ENCODE measurements at regions not wholly inside any gene's neighbourhood (a gene's known extent, or its start where the extent isn't known, plus 50 kb on each side); places are given as distances from the start of the nearest gene placed in this dataset.

DNA sequence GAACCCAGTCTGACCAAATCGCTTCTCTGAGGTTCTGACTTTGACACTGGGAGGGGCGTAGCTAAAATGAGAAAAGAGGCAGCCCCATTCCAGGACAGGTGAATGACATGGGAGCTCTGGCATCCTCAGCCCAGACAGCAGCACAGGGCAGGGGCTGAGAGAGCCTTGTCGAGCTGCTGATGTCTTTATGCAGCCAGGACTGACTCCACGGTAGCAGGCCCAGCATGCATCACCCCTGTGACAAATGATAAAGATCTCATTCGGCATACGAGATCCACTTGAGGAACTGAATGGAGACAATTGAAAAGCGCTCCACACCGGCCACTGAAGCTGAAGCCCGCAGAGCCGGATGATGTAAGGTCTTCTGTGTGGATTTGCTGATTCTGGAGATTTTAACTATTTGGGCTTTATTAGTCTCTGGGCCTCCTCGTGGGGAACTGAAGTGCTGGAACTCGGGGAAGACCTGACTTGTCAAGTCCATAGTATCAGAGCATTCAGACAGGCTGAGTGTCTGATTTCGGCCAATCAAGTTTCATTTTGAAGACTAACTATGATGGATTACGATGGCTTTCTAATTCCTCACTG lies 56.9 kb upstream of the MAP1LC3B2 start:
- Histone ChIP-seq H3K4me1 (ENCODE audit: insufficient read depth) (no peaks in the 10 kb centered on the region), H3K27me3 (no peaks in the 10 kb centered on the region), H4K20me1 (ENCODE audit: insufficient read depth, poor library complexity, severe bottlenecking) (no peaks in the 10 kb centered on the region), H2AFZ (no peak overlapping the region), H3K4me3 (no peak overlapping the region), H3K36me3 (replicated peaks; ENCODE audit: insufficient read depth, low read depth) (no peaks in the 10 kb centered on the region), H3K9me2 (replicated peaks; ENCODE audit: insufficient read depth) (no peaks in the 10 kb centered on the region), H3K9me3 (ENCODE audit: low read depth) (no peaks in the 10 kb centered on the region), H3K27ac (peak overlapping the region; percentile 59), H3K4me2 (peak overlapping the region; percentile 19), H3K79me2 (no peaks in the 10 kb centered on the region)
- no peak for DNase-seq (ENCODE audit: low spot score)
- WGBS (ENCODE audit: low lambda C conversion rate, missing lambda C conversion rate) = 64% methylated on average over 14 of the region's 14 CpGs
- TF ChIP-seq EZH2phosphoT487 (IDR thresholded peaks at IDR 0.05; ENCODE audit: low read depth, severe bottlenecking, unreplicated experiment) = no peak
- TF ChIP-seq EZH2 (IDR thresholded peaks at IDR 0.05; ENCODE audit: borderline replicate concordance) = no peak
- TF ChIP-seq, protein P1, sequence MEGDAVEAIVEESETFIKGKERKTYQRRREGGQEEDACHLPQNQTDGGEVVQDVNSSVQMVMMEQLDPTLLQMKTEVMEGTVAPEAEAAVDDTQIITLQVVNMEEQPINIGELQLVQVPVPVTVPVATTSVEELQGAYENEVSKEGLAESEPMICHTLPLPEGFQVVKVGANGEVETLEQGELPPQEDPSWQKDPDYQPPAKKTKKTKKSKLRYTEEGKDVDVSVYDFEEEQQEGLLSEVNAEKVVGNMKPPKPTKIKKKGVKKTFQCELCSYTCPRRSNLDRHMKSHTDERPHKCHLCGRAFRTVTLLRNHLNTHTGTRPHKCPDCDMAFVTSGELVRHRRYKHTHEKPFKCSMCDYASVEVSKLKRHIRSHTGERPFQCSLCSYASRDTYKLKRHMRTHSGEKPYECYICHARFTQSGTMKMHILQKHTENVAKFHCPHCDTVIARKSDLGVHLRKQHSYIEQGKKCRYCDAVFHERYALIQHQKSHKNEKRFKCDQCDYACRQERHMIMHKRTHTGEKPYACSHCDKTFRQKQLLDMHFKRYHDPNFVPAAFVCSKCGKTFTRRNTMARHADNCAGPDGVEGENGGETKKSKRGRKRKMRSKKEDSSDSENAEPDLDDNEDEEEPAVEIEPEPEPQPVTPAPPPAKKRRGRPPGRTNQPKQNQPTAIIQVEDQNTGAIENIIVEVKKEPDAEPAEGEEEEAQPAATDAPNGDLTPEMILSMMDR (IDR thresholded peaks at IDR 0.05; ENCODE audit: poor library complexity) = no peak

DNA sequence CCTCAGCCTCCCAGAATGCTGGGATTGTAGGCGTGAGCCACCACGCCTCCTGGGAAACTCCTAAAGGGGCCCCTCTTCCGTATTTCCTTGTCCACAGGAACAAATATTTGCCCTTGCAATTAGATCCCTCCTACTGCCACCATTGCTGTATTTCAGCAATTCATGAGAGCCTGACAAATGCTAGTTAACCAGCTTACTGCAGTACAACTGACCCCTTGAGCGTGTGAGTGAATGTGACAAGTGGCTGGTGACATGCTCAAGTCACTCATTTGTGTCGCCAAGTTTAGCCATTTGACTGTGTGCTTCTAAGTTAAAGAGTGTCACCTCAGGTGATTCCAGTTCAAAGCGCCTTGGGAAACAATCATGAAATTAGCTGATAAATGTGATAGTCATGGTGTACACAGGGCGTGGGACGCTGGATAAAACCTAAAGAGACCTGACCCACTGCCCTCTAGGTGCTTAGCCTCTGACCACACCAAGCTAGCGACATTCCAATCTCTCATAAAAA lies 56.1 kb upstream of the MAP1LC3B2 start:
- peak overlapping the region; percentile 59 for H3K27ac ChIP-seq

DNA sequence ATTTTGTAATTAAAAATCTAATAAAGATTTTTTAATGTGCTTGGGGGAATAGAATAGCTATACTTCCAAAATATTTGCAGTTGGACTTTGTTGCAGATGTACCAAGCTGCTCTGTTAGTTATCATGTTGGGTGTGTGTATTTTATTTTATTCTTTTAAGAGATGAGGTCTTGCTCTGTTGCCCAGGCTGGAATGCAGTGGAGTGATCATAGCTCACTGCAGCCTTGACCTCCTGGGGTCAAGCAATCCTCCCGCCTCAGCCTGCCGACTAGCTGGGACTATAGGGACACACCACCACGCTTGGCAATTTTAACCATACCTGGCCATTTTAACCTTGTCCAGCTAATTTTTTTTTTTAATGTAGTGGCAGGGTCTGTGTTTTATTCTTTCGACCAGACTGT lies 54.7 kb upstream of the MAP1LC3B2 start:
- 71% methylated on average over 4 of the region's 4 CpGs for WGBS (ENCODE audit: low lambda C conversion rate, missing lambda C conversion rate)
- no peaks in the 10 kb centered on the region for H3K27me3 ChIP-seq
- no peak for TF ChIP-seq EZH2phosphoT487 (IDR thresholded peaks at IDR 0.05; ENCODE audit: low read depth, severe bottlenecking, unreplicated experiment)
- TF ChIP-seq, protein P1 (IDR thresholded peaks at IDR 0.05; ENCODE audit: poor library complexity) = no peak
- no peak for TF ChIP-seq EZH2 (IDR thresholded peaks at IDR 0.05; ENCODE audit: borderline replicate concordance)
- DNase-seq (ENCODE audit: low spot score) = no peak
- no peak overlapping the region for H3K4me3 ChIP-seq
- no peaks in the 10 kb centered on the region for H3K79me2 ChIP-seq
- no peaks in the 10 kb centered on the region for H3K9me3 ChIP-seq (ENCODE audit: low read depth)
- peaks cover 3% of the 10 kb centered on the region for H3K4me1 ChIP-seq (ENCODE audit: insufficient read depth)
- H2AFZ ChIP-seq = no peak overlapping the region
- H3K4me2 ChIP-seq = no peak overlapping the region
- H4K20me1 ChIP-seq (ENCODE audit: insufficient read depth, poor library complexity, severe bottlenecking) = no peaks in the 10 kb centered on the region
- no peak overlapping the region for H3K27ac ChIP-seq
- no peaks in the 10 kb centered on the region for H3K9me2 ChIP-seq (replicated peaks; ENCODE audit: insufficient read depth)
- no peaks in the 10 kb centered on the region for H3K36me3 ChIP-seq (replicated peaks; ENCODE audit: insufficient read depth, low read depth)

More for the DNA sequence above, 56.1 kb upstream of the MAP1LC3B2 start:
- Histone ChIP-seq H3K9me3 (ENCODE audit: low read depth) (no peaks in the 10 kb centered on the region), H3K9me2 (replicated peaks; ENCODE audit: insufficient read depth) (no peaks in the 10 kb centered on the region), H2AFZ (no peak overlapping the region), H3K4me3 (no peak overlapping the region), H4K20me1 (ENCODE audit: insufficient read depth, poor library complexity, severe bottlenecking) (no peaks in the 10 kb centered on the region), H3K79me2 (no peaks in the 10 kb centered on the region), H3K27me3 (no peaks in the 10 kb centered on the region), H3K36me3 (replicated peaks; ENCODE audit: insufficient read depth, low read depth) (no peaks in the 10 kb centered on the region), H3K4me1 (ENCODE audit: insufficient read depth) (no peaks in the 10 kb centered on the region), H3K4me2 (peak overlapping the region; percentile 19)
- peak; percentile 69 for DNase-seq (ENCODE audit: low spot score)
- 53% methylated on average over 9 of the region's 9 CpGs for whole genome bisulfite sequencing (ENCODE audit: low lambda C conversion rate, missing lambda C conversion rate)
- no peak for TF ChIP-seq EZH2phosphoT487 (IDR thresholded peaks at IDR 0.05; ENCODE audit: low read depth, severe bottlenecking, unreplicated experiment)
- TF ChIP-seq EZH2 (IDR thresholded peaks at IDR 0.05; ENCODE audit: borderline replicate concordance) = no peak
- TF ChIP-seq, protein P1 (IDR thresholded peaks at IDR 0.05; ENCODE audit: poor library complexity) = no peak

All from hepatocyte (in vitro differentiated cells).